ENCODE measurements at regions not wholly inside any gene's neighbourhood (a gene's known extent, or its start where the extent isn't known, plus 50 kb on each side); places are given as distances from the start of the nearest gene placed in this dataset.

GRCh38 chr9:81490605-81491331 is 198.6 kb downstream of the TLE1 start:
- TF ChIP-seq EZH2 (IDR thresholded peaks at IDR 0.05) = no peak
- no peak for TF ChIP-seq CTCF (IDR thresholded peaks at IDR 0.05)
- no peak for TF ChIP-seq EZH2phosphoT487 (IDR thresholded peaks at IDR 0.05)

Data from neural progenitor cell (in vitro differentiated cells).